GM12878 (cell line): ENCODE measurements at regions not wholly inside any gene's neighbourhood (a gene's known extent, or its start where the extent isn't known, plus 50 kb on each side); places are given as distances from the start of the nearest gene placed in this dataset.

ENCODE experiments used
- ATAC-seq: fragments of 200-7000 bp; cut with Tn5 transposase; 3 replicates; pipeline ENCODE4 v1.9.1; 2020; ENCODE audit warnings: mild to moderate bottlenecking, moderate library complexity
- BruUV-seq: library from RNA; stranded (reverse); fragments of 400-500 nt; replicated peaks from 2 replicates; lab custom pipeline; 2021; lab: Mats Ljungman, UMichigan
- CTCF ChIA-PET: fragments of 300-600 bp; sonication (Branson Sonifier 250); formaldehyde crosslinking; extraction: SDS; loops from one replicate; lab custom pipeline; 2021; ENCODE audit warnings: inconsistent platforms; lab: Yijun Ruan, JAX
- POLR2A ChIA-PET: fragments of 350-600 bp; formaldehyde crosslinking; extraction: SDS; loops from one replicate; lab custom pipeline; 2021; ENCODE audit warnings: inconsistent platforms; lab: Charles Lee
- RAD21 ChIA-PET: fragments of 300-600 bp; sonication (Branson Sonifier 250); formaldehyde crosslinking; loops from one replicate; lab custom pipeline; 2023; ENCODE audit warnings: antibody characterized with exemption; ENCODE audit not compliant: unreplicated experiment; lab: Charles Lee
- SMC1A ChIA-PET: fragments of 300-600 bp; sonication (Branson Sonifier 250); formaldehyde crosslinking; loops from one replicate; lab custom pipeline; 2023; ENCODE audit not compliant: unreplicated experiment, uncharacterized antibody; lab: Charles Lee
- DNase-seq: peaks from one replicate; pipeline ENCODE4 v3.0.0-alpha.2; 2011; ENCODE audit warnings: low read depth, low spot score
- FAIRE-seq: peaks from 3 replicates; lab custom pipeline; 2011; peaks lifted over from hg19 to GRCh38; lab: Jason Lieb, UNC
- H2AFZ ChIP-seq: 2 replicates; pipeline ENCODE4 v1.6.0; 2011; ENCODE audit warnings: low read depth, low read length, control low read depth; ENCODE audit not compliant: control insufficient read depth
- H3K27ac ChIP-seq: 2 replicates; pipeline ENCODE4 v1.5.1; 2011; ENCODE audit warnings: control low read depth; ENCODE audit not compliant: control insufficient read depth, insufficient read depth
- H3K27me3 ChIP-seq, 2 experiments: replicated peaks in 1 of 2; 2 replicates each; pipeline versions ENCODE4 v1.6.0 to v1.6.1; 2011; ENCODE audit warnings: low read length in 1 of 2; ENCODE audit not compliant: control insufficient read depth in 2 of 2, insufficient read depth in 2 of 2
- H3K36me3 ChIP-seq, 2 experiments: 2 replicates each; pipeline ENCODE4 v1.5.1; 2011; ENCODE audit warnings: low read length in 1 of 2; ENCODE audit not compliant: control insufficient read depth in 2 of 2, insufficient read depth in 2 of 2
- H3K4me1 ChIP-seq: 2 replicates; pipeline ENCODE4 v1.6.1; 2011; ENCODE audit warnings: mild to moderate bottlenecking, low read length, moderate library complexity, mixed read lengths; ENCODE audit not compliant: control insufficient read depth, insufficient read depth
- H3K4me2 ChIP-seq: 2 replicates; pipeline ENCODE4 v1.6.0; 2011; ENCODE audit warnings: control low read depth; ENCODE audit not compliant: control insufficient read depth, insufficient read depth
- H3K4me3 ChIP-seq: fragments of 200-600 bp; sonication (generic); 2 replicates; pipeline ENCODE4 v1.5.1; 2016
- H3K79me2 ChIP-seq: 2 replicates; pipeline ENCODE4 v1.6.0; 2011; ENCODE audit warnings: low read length; ENCODE audit not compliant: control insufficient read depth, insufficient read depth
- H3K9ac ChIP-seq: 2 replicates; pipeline ENCODE4 v1.8.0; 2011; ENCODE audit warnings: low read length, control low read depth, mixed read lengths; ENCODE audit not compliant: control insufficient read depth, insufficient read depth
- H3K9me3 ChIP-seq: replicated peaks from 3 replicates; pipeline ENCODE4 v1.5.1; 2011; ENCODE audit warnings: mild to moderate bottlenecking, low read length; ENCODE audit not compliant: control insufficient read depth, insufficient read depth
- H4K20me1 ChIP-seq: 2 replicates; pipeline ENCODE4 v1.6.0; 2011; ENCODE audit not compliant: control insufficient read depth, insufficient read depth
- CEBPZ ChIP-seq: fragments of 150-350 bp; IDR thresholded peaks from 2 replicates; pipeline ENCODE4 v1.6.1; 2016; ENCODE audit warnings: low read depth, low read length
- CHD2 ChIP-seq: IDR thresholded peaks from 2 replicates; pipeline ENCODE4 v1.6.1; 2011; ENCODE audit warnings: low read depth, low read length, improper control_type of control experiment, borderline replicate concordance
- DPF2 ChIP-seq: fragments of 450-650 bp; IDR thresholded peaks from 2 replicates; pipeline ENCODE4 v1.6.1; 2017; ENCODE audit warnings: mild to moderate bottlenecking
- ELK1 ChIP-seq: IDR thresholded peaks from 2 replicates; pipeline ENCODE4 v1.6.1; 2012; ENCODE audit warnings: low read depth, low read length, improper control_type of control experiment
- USF1 ChIP-seq: IDR thresholded peaks from 2 replicates; pipeline ENCODE4 v1.6.1; 2011; ENCODE audit warnings: borderline replicate concordance, low read depth, mild to moderate bottlenecking, moderate library complexity, mixed read lengths, low read length; ENCODE audit not compliant: insufficient read depth; ENCODE audit errors: extremely low read length
- WGBS: methylation state at CpG from one replicate; pipeline ENCODE4 v1.1.6; 2016; ENCODE audit warnings: low lambda C conversion rate; ENCODE audit not compliant: insufficient replicate concordance, insufficient coverage; ENCODE audit errors: missing lambda C conversion rate; 5-methylcytosine and 5-hydroxymethylcytosine counted together
- in situ Hi-C: fragments of 300-500 bp; cut with MboI; formaldehyde crosslinking; loops from 9 replicates; pipeline ENCODE4 v1.14.3; 2018; ENCODE audit warnings: mixed read lengths
- intact Hi-C: fragments of 100-400 bp; cut with micrococcal nuclease; formaldehyde crosslinking; loops from one replicate; pipeline ENCODE4 v1.14.2; 2022; ENCODE audit not compliant: unreplicated experiment

GRCh38 chr1:79069828-79070227 is 63.3 kb upstream of the ADGRL4 start:
- RAD21 ChIA-PET: no interaction called here
- in situ Hi-C loops: no loop called here
- FAIRE-seq (no peak), DNase-seq (no peak), ATAC-seq (no peak)
- H3K79me2 ChIP-seq: no peaks in the 10 kb centered on the region
- no peaks in the 10 kb centered on the region for H3K9me3 ChIP-seq
- H2AFZ ChIP-seq: no peak overlapping the region
- CTCF ChIA-PET: no interaction called here
- no peaks in the 10 kb centered on the region for H3K27me3 ChIP-seq
- no peaks in the 10 kb centered on the region for H3K4me1 ChIP-seq
- POLR2A ChIA-PET: no interaction called here
- H3K4me2 ChIP-seq: no peak overlapping the region
- no peak overlapping the region for H3K9ac ChIP-seq
- 19% methylated on average over 3 of the region's 3 CpGs for WGBS
- SMC1A ChIA-PET: no interaction called here
- H3K27ac ChIP-seq: no peak overlapping the region
- H3K4me3 ChIP-seq: no peak overlapping the region
- intact Hi-C loops: no loop called here
- no peak for TF ChIP-seq CEBPZ
- no peaks in the 10 kb centered on the region for H3K36me3 ChIP-seq
- no TSS peak for BruUV-seq
- H4K20me1 ChIP-seq: no peaks in the 10 kb centered on the region

- intact Hi-C loops (no loop called here), in situ Hi-C loops (no loop called here)
- ChIA-PET POLR2A (no interaction called here), CTCF (no interaction called here)
- Histone ChIP-seq H4K20me1 (no peaks in the 10 kb centered on the region), H2AFZ (no peak overlapping the region), H3K79me2 (no peaks in the 10 kb centered on the region), H3K36me3 (no peaks in the 10 kb centered on the region), H3K27ac (no peak overlapping the region)
- 45% methylated on average over 2 of the region's 2 CpGs for WGBS
- no TSS peak for BruUV-seq
- FAIRE-seq (no peak), DNase-seq (no peak)
- no peak for TF ChIP-seq CHD2
- no peak for TF ChIP-seq DPF2
- no peak for TF ChIP-seq ELK1
- TF ChIP-seq USF1: no peak
- TF ChIP-seq, all 136 proteins: peak for 0
- Histone ChIP-seq H3K9ac (no peak overlapping the region), H3K4me3 (no peak overlapping the region), H3K27me3 (no peaks in the 10 kb centered on the region), H3K4me2 (no peak overlapping the region), H3K9me3 (no peaks in the 10 kb centered on the region), H3K4me1 (no peaks in the 10 kb centered on the region)
- no peak for ATAC-seq
- SMC1A ChIA-PET: no interaction called here
- RAD21 ChIA-PET: no interaction called here
These were observed 52.8 kb upstream of the ADGRL4 start for GRCh38 chr1:79059341-79059740.
